K562 (cell line): ENCODE measurements at regions not wholly inside any gene's neighbourhood (a gene's known extent, or its start where the extent isn't known, plus 50 kb on each side); places are given as distances from the start of the nearest gene placed in this dataset.

ENCODE experiments used
- ATF6 ChIP-seq: sonication (generic); formaldehyde crosslinking; IDR thresholded peaks from 2 replicates; pipeline ENCODE4 v1.4.0; 2020; ENCODE audit warnings: mild to moderate bottlenecking, missing genetic modification reagents
- CXXC5 ChIP-seq: fragments of 250-450 bp; sonication (Bioruptor Pico); IDR thresholded peaks from 2 replicates; pipeline ENCODE4 v1.8.0; 2022; ENCODE audit warnings: inconsistent platforms, mild to moderate bottlenecking, moderate library complexity
- E2F8 ChIP-seq: fragments of 450-650 bp; IDR thresholded peaks from 2 replicates; pipeline ENCODE4 v1.7.1; 2018; ENCODE audit warnings: mild to moderate bottlenecking, low read depth; ENCODE audit not compliant: partially characterized antibody
- ETS1 ChIP-seq: conservative IDR thresholded peaks from 2 replicates; pipeline ENCODE4 v1.6.1; 2011; ENCODE audit warnings: low read depth, mild to moderate bottlenecking, low read length; ENCODE audit not compliant: control insufficient read depth
- HMGN3 ChIP-seq: IDR thresholded peaks from 2 replicates; pipeline ENCODE4 v1.6.1; 2011; ENCODE audit warnings: borderline replicate concordance, low read depth, mild to moderate bottlenecking, mixed read lengths, low read length; ENCODE audit not compliant: insufficient read length; ENCODE audit errors: extremely low read depth
- HOMEZ ChIP-seq: fragments of 250-450 bp; sonication (Bioruptor Pico); IDR thresholded peaks from 2 replicates; pipeline ENCODE4 v1.4.0; 2020; ENCODE audit warnings: mild to moderate bottlenecking, moderate library complexity
- MAFG ChIP-seq: fragments of 450-650 bp; conservative IDR thresholded peaks from 2 replicates; pipeline ENCODE4 v1.6.1; 2016; ENCODE audit warnings: missing genetic modification characterization, missing compliant biosample characterization
- MAFK ChIP-seq: IDR thresholded peaks from 2 replicates; pipeline ENCODE4 v1.6.1; 2011; ENCODE audit warnings: low read length, improper control_type of control experiment
- NCOA1 ChIP-seq: fragments of 450-650 bp; IDR thresholded peaks from 2 replicates; pipeline ENCODE4 v1.6.1; 2016; ENCODE audit warnings: low read depth
- NFXL1 ChIP-seq: fragments of 450-650 bp; formaldehyde crosslinking; IDR thresholded peaks from 2 replicates; pipeline ENCODE4 v1.4.0; 2021; ENCODE audit warnings: mild to moderate bottlenecking
- POLR2AphosphoS5 ChIP-seq: IDR thresholded peaks from 2 replicates; pipeline ENCODE4 v1.6.1; 2011; ENCODE audit warnings: mild to moderate bottlenecking, low read depth, low read length, moderate library complexity; ENCODE audit not compliant: control insufficient read depth, insufficient read depth
- POU5F1 ChIP-seq: fragments of 150-350 bp; IDR thresholded peaks from 2 replicates; pipeline ENCODE4 v1.6.1; 2014; ENCODE audit warnings: borderline replicate concordance, low read length, low read depth, mild to moderate bottlenecking; ENCODE audit not compliant: partially characterized antibody
- RBM14 ChIP-seq: fragments of 200-400 bp; formaldehyde crosslinking; IDR thresholded peaks from 2 replicates; pipeline ENCODE4 v1.6.1; 2018; ENCODE audit warnings: low read depth, mild to moderate bottlenecking, low read length, moderate library complexity, borderline replicate concordance; ENCODE audit not compliant: insufficient read depth
- RFX5 ChIP-seq: IDR thresholded peaks from 2 replicates; pipeline ENCODE4 v1.6.1; 2011; ENCODE audit warnings: low read depth, mild to moderate bottlenecking, improper control_type of control experiment, low read length
- STAT5A ChIP-seq: IDR thresholded peaks from 2 replicates; pipeline ENCODE4 v1.6.1; 2012; ENCODE audit warnings: low read length, inconsistent platforms, borderline replicate concordance
- TCF3 ChIP-seq: sonication (generic); formaldehyde crosslinking; IDR thresholded peaks from 2 replicates; pipeline ENCODE4 v1.4.0; 2020; ENCODE audit warnings: mild to moderate bottlenecking, missing genetic modification reagents
- TGIF2 ChIP-seq: sonication (generic); formaldehyde crosslinking; IDR thresholded peaks from 2 replicates; pipeline ENCODE4 v1.8.1; 2022; ENCODE audit warnings: mild to moderate bottlenecking, missing genetic modification reagents, moderate library complexity
- ZC3H8 ChIP-seq: fragments of 450-650 bp; IDR thresholded peaks from 2 replicates; pipeline ENCODE4 v1.6.1; 2017
- ZNF124 ChIP-seq: sonication (generic); formaldehyde crosslinking; IDR thresholded peaks from 2 replicates; pipeline ENCODE4 v1.8.1; 2022; ENCODE audit warnings: missing genetic modification reagents
- ZNF165 ChIP-seq: fragments of 250-450 bp; sonication (Bioruptor Pico); IDR thresholded peaks from 2 replicates; pipeline ENCODE4 v1.4.0; 2020; ENCODE audit warnings: borderline replicate concordance
- ZNF316 ChIP-seq: fragments of 450-650 bp; IDR thresholded peaks from 2 replicates; pipeline ENCODE4 v1.6.1; 2016
- ZNF584 ChIP-seq: fragments of 200-800 bp; sonication (Bioruptor generic); IDR thresholded peaks from 2 replicates; pipeline ENCODE4 v1.6.1; 2016; ENCODE audit warnings: low read depth, mild to moderate bottlenecking, missing genetic modification characterization, missing compliant biosample characterization
- ZNF696 ChIP-seq: fragments of 250-450 bp; sonication (Bioruptor Pico); conservative IDR thresholded peaks from 2 replicates; pipeline ENCODE4 v1.4.0; 2020; ENCODE audit warnings: mild to moderate bottlenecking, moderate library complexity
- ZNF780A ChIP-seq: fragments of 250-450 bp; sonication (Bioruptor Pico); IDR thresholded peaks from 2 replicates; pipeline ENCODE4 v1.5.0; 2021; ENCODE audit warnings: mild to moderate bottlenecking

- TF ChIP-seq ZNF124 (CRISPR knock-in tag) (no peak), STAT5A (no peak), CXXC5 (CRISPR knock-in tag) (no peak), RBM14 (no peak), MAFK (peak; percentile 79), MAFG (tag) (peak; percentile 53), ATF6 (no peak), NCOA1 (no peak), POLR2AphosphoS5 (no peak), ZNF584 (no peak), E2F8 (no peak), ETS1 (no peak), HOMEZ (CRISPR knock-in tag) (no peak), ZNF165 (CRISPR knock-in tag) (no peak), ZC3H8 (no peak), TGIF2 (CRISPR knock-in tag) (no peak), ZNF316 (peak; percentile 50), HMGN3 (no peak), POU5F1 (no peak), ZNF696 (no peak), NFXL1 (CRISPR knock-in tag) (no peak), TCF3 (CRISPR knock-in tag) (no peak), ZNF780A (CRISPR knock-in tag) (no peak), RFX5 (no peak)
Observed at GRCh38 chr21:16320110-16320509, 590.3 kb downstream of the USP25 start (continued).
